Activated CD4-positive, alpha-beta T cell treated with anti-CD3 and anti-CD28 coated beads for 36 hours (primary cell): ENCODE measurements at regions not wholly inside any gene's neighbourhood (a gene's known extent, or its start where the extent isn't known, plus 50 kb on each side); places are given as distances from the start of the nearest gene placed in this dataset.
"Not testable (repeated sequence)": the region's sequence is repeated elsewhere in the genome, so short reads cannot be mapped to it uniquely, and the experiment has no call there.

ENCODE experiments used
- ATAC-seq: fragments of 200-7000 bp; cut with Tn5 transposase; one replicate; pipeline ENCODE4 v1.10.0; 2021; ENCODE audit warnings: mild to moderate bottlenecking, moderate library complexity
- CTCF ChIA-PET: fragments of 350-600 bp; sonication (Branson Sonifier 250); formaldehyde crosslinking; loops from one replicate; lab custom pipeline; 2021; ENCODE audit warnings: antibody characterized with exemption; lab: Charles Lee
- POLR2A ChIA-PET: fragments of 350-600 bp; sonication (Branson Sonifier 250); formaldehyde crosslinking; loops from one replicate; lab custom pipeline; 2021; ENCODE audit warnings: antibody characterized with exemption, inconsistent platforms; lab: Charles Lee
- DNase-seq: peaks from one replicate; pipeline ENCODE4 v3.0.0-alpha.2; 2020
- H3K27ac Mint-ChIP-seq: one replicate; pipeline ENCODE4 v1.8.0; 2021; ENCODE audit warnings: mixed read lengths
- H3K27me3 Mint-ChIP-seq: one replicate; pipeline ENCODE4 v1.8.0; 2021; ENCODE audit warnings: mixed read lengths
- H3K36me3 Mint-ChIP-seq: one replicate; pipeline ENCODE4 v1.8.0; 2021; ENCODE audit warnings: low read depth, mixed read lengths
- H3K4me1 Mint-ChIP-seq: one replicate; pipeline ENCODE4 v1.8.0; 2021; ENCODE audit warnings: mixed read lengths
- H3K4me3 Mint-ChIP-seq: one replicate; pipeline ENCODE4 v1.8.0; 2021; ENCODE audit warnings: mild to moderate bottlenecking, moderate library complexity, mixed read lengths
- H3K9me3 Mint-ChIP-seq: one replicate; pipeline ENCODE4 v1.8.0; 2021; ENCODE audit warnings: low read depth, mixed read lengths
- intact Hi-C, 2 experiments: fragments of 100-400 bp; cut with DNase I in 1 of 2; cut with micrococcal nuclease in 1 of 2; formaldehyde crosslinking; loops; one replicate each; pipeline versions ENCODE4 v1.14.2 to v1.15.1; 2022 to 2024; cut with DNase I, micrococcal nuclease

- DNase-seq (no peak), ATAC-seq (no peak)
- no peak overlapping the region for H3K4me3 Mint-ChIP-seq
- H3K27me3 Mint-ChIP-seq: peaks cover 2% of the 10 kb centered on the region
- no peaks in the 10 kb centered on the region for H3K4me1 Mint-ChIP-seq
- intact Hi-C loops: no loop called here
- H3K9me3 Mint-ChIP-seq: peaks cover 2% of the 10 kb centered on the region
- CTCF ChIA-PET: no interaction called here
- no peak overlapping the region for H3K27ac Mint-ChIP-seq
- POLR2A ChIA-PET: no interaction called here
- no peaks in the 10 kb centered on the region for H3K36me3 Mint-ChIP-seq
These were observed 199.9 kb downstream of the FAM181B start for GRCh38 chr11:82533628-82534327.

GRCh38 chr11:82529936-82530335, 203.7 kb downstream of the FAM181B start:
- ChIA-PET POLR2A (no interaction called here), CTCF (no interaction called here)
- Mint-ChIP-seq H3K4me3 (no peak overlapping the region), H3K4me1 (no peaks in the 10 kb centered on the region), H3K9me3 (peaks cover 2% of the 10 kb centered on the region), H3K36me3 (no peaks in the 10 kb centered on the region), H3K27ac (no peak overlapping the region), H3K27me3 (no peaks in the 10 kb centered on the region)
- intact Hi-C loops: no loop called here
- ATAC-seq: no peak
- no peak for DNase-seq

- Mint-ChIP-seq H3K27ac (no peak overlapping the region), H3K27me3 (no peaks in the 10 kb centered on the region), H3K4me1 (no peaks in the 10 kb centered on the region), H3K9me3 (peaks cover 2% of the 10 kb centered on the region), H3K4me3 (no peak overlapping the region), H3K36me3 (no peaks in the 10 kb centered on the region)
- DNase-seq (no peak), ATAC-seq (no peak)
- CTCF ChIA-PET: no interaction called here
- intact Hi-C loops: no loop called here
- POLR2A ChIA-PET: no interaction called here
These were observed 206.5 kb downstream of the FAM181B start for GRCh38 chr11:82527081-82527584.

- Mint-ChIP-seq H3K9me3 (peaks cover 2% of the 10 kb centered on the region), H3K27ac (no peak overlapping the region), H3K4me1 (no peaks in the 10 kb centered on the region), H3K4me3 (no peak overlapping the region), H3K27me3 (peaks cover 2% of the 10 kb centered on the region), H3K36me3 (no peaks in the 10 kb centered on the region)
- CTCF ChIA-PET: no interaction called here
- DNase-seq: no peak
- POLR2A ChIA-PET: no interaction called here
- intact Hi-C loops: no loop called here
- ATAC-seq: no peak
These were observed 210.5 kb downstream of the FAM181B start for GRCh38 chr11:82523141-82523540.

- ATAC-seq (no peak), DNase-seq (no peak)
- peaks cover 2% of the 10 kb centered on the region for H3K27me3 Mint-ChIP-seq
- POLR2A ChIA-PET: no interaction called here
- CTCF ChIA-PET: interaction anchor here (1.2 kb wide), 1 partner anchor 16 kb away, joined by 3 read pairs; no protein-coding TSS in a partner anchor
- no peaks in the 10 kb centered on the region for H3K36me3 Mint-ChIP-seq
- peaks cover 2% of the 10 kb centered on the region for H3K9me3 Mint-ChIP-seq
- intact Hi-C loops: no loop called here
- H3K4me1 Mint-ChIP-seq: no peaks in the 10 kb centered on the region
- H3K4me3 Mint-ChIP-seq: no peak overlapping the region
- H3K27ac Mint-ChIP-seq: no peak overlapping the region
These were observed 212.2 kb downstream of the FAM181B start for GRCh38 chr11:82521427-82521826.

GRCh38 chr11:82507288-82507687, 226.4 kb downstream of the FAM181B start:
- Mint-ChIP-seq H3K27me3 (no peaks in the 10 kb centered on the region), H3K4me3 (no peak overlapping the region), H3K27ac (no peak overlapping the region), H3K9me3 (no peaks in the 10 kb centered on the region), H3K36me3 (no peaks in the 10 kb centered on the region), H3K4me1 (no peaks in the 10 kb centered on the region)
- ATAC-seq: no peak
- intact Hi-C loops: no loop called here
- no peak for DNase-seq
- CTCF ChIA-PET: interaction anchor here (0.6 kb wide), 1 partner anchor 244 kb away, joined by 3 read pairs; no protein-coding TSS in a partner anchor
- POLR2A ChIA-PET: interaction anchor here (0.6 kb wide), 1 partner anchor 147 kb away, joined by 3 read pairs; no protein-coding TSS in a partner anchor

- intact Hi-C loops: no loop called here
- ATAC-seq (no peak), DNase-seq (no peak)
- no peaks in the 10 kb centered on the region for H3K4me1 Mint-ChIP-seq
- no peak overlapping the region for H3K4me3 Mint-ChIP-seq
- ChIA-PET POLR2A (no interaction called here), CTCF (no interaction called here)
- no peaks in the 10 kb centered on the region for H3K9me3 Mint-ChIP-seq
- no peaks in the 10 kb centered on the region for H3K36me3 Mint-ChIP-seq
- H3K27me3 Mint-ChIP-seq: no peaks in the 10 kb centered on the region
- H3K27ac Mint-ChIP-seq: no peak overlapping the region
These were observed 228.3 kb downstream of the FAM181B start for GRCh38 chr11:82505379-82505778.

- ATAC-seq, H3K9me3 Mint-ChIP-seq, H3K36me3 Mint-ChIP-seq, H3K4me3 Mint-ChIP-seq, H3K4me1 Mint-ChIP-seq, intact Hi-C loops, POLR2A ChIA-PET, CTCF ChIA-PET, H3K27me3 Mint-ChIP-seq, H3K27ac Mint-ChIP-seq, DNase-seq: not testable (repeated sequence)
These were observed 232.5 kb downstream of the FAM181B start for GRCh38 chr11:82501174-82501573.

- no peak overlapping the region for H3K4me3 Mint-ChIP-seq
- H3K27ac Mint-ChIP-seq: no peak overlapping the region
- H3K36me3 Mint-ChIP-seq: no peaks in the 10 kb centered on the region
- CTCF ChIA-PET: interaction anchor here (1.0 kb wide), 1 partner anchor 201 kb away, joined by 3 read pairs; no protein-coding TSS in a partner anchor
- H3K27me3 Mint-ChIP-seq: no peaks in the 10 kb centered on the region
- no peak for ATAC-seq
- H3K9me3 Mint-ChIP-seq: peaks cover 7% of the 10 kb centered on the region
- intact Hi-C loops: no loop called here
- H3K4me1 Mint-ChIP-seq: no peaks in the 10 kb centered on the region
- no peak for DNase-seq
- POLR2A ChIA-PET: no interaction called here
These were observed 238.7 kb downstream of the FAM181B start for GRCh38 chr11:82494988-82495432.

GRCh38 chr11:82474876-82475275, 258.8 kb downstream of the FAM181B start:
- Mint-ChIP-seq H3K9me3 (no peaks in the 10 kb centered on the region), H3K4me1 (no peaks in the 10 kb centered on the region), H3K27ac (no peak overlapping the region), H3K4me3 (no peak overlapping the region), H3K27me3 (no peaks in the 10 kb centered on the region), H3K36me3 (no peaks in the 10 kb centered on the region)
- ChIA-PET CTCF (no interaction called here), POLR2A (no interaction called here)
- DNase-seq (no peak), ATAC-seq (no peak)
- intact Hi-C loops: no loop called here

GRCh38 chr11:82465481-82465880, 268.2 kb downstream of the FAM181B start:
- Mint-ChIP-seq H3K4me1 (no peaks in the 10 kb centered on the region), H3K36me3 (no peaks in the 10 kb centered on the region), H3K9me3 (no peaks in the 10 kb centered on the region), H3K27me3 (no peaks in the 10 kb centered on the region), H3K4me3 (no peak overlapping the region), H3K27ac (no peak overlapping the region)
- POLR2A ChIA-PET: no interaction called here
- no peak for ATAC-seq
- intact Hi-C loops: no loop called here
- DNase-seq: no peak
- CTCF ChIA-PET: no interaction called here

GRCh38 chr11:82462608-82463242, 270.9 kb downstream of the FAM181B start:
- no peaks in the 10 kb centered on the region for H3K36me3 Mint-ChIP-seq
- H3K27ac Mint-ChIP-seq: no peak overlapping the region
- no peaks in the 10 kb centered on the region for H3K27me3 Mint-ChIP-seq
- H3K9me3 Mint-ChIP-seq: no peaks in the 10 kb centered on the region
- intact Hi-C loops: no loop called here
- ChIA-PET POLR2A (no interaction called here), CTCF (no interaction called here)
- no peak overlapping the region for H3K4me3 Mint-ChIP-seq
- no peak for DNase-seq
- no peaks in the 10 kb centered on the region for H3K4me1 Mint-ChIP-seq
- no peak for ATAC-seq
